ENCODE measurements at regions not wholly inside any gene's neighbourhood (a gene's known extent, or its start where the extent isn't known, plus 50 kb on each side); places are given as distances from the start of the nearest gene placed in this dataset.
"Not testable (repeated sequence)": the region's sequence is repeated elsewhere in the genome, so short reads cannot be mapped to it uniquely, and the experiment has no call there.

DNA sequence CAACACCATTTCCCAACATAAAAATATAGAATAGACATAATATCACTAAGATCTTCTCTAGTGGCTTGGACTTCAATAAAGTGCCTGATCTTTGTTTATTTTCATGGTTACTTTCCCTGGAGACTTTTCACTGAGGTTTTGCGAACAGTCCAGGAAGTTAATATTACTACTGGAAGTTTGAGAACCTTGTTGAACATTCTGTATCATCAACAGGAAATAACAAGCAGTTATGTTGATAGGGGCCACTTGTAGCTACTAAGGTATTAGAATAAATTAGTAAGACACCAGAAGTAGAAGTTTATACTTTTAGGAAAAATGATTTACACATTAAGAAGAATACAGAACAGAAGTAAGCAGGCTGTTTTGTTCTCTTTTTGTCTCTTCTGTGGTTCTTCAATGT lies 180.2 kb downstream of the TFAP2B start:
- Mint-ChIP-seq H3K9me3 (no peaks in the 10 kb centered on the region), H3K27ac (no peak overlapping the region), H3K36me3 (ENCODE audit: low read depth) (no peaks in the 10 kb centered on the region), H3K27me3 (ENCODE audit: low read depth) (no peaks in the 10 kb centered on the region), H3K4me1 (ENCODE audit: low read depth) (no peaks in the 10 kb centered on the region), H3K4me3 (no peak overlapping the region)

DNA sequence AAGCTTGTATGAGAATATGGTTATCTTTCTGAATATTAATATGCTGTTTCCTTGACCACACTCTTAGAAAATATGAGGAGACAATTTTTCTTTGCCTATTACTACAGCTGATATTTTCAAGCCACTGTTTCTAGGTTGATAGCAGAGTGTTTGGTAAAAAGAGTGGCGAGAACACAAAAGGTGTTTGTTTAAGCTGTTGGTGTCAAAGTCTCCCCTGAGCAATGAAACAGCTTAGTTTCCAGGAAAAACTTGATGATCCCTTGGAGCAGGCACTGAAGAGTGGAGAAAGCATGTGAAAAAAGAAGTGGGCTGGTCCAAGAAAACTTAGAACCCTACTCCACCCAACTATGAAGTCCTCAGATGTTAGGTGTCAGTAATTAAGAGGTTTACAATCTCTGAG lies 182.7 kb downstream of the TFAP2B start:
- Mint-ChIP-seq H3K27me3 (ENCODE audit: low read depth) (no peaks in the 10 kb centered on the region), H3K36me3 (ENCODE audit: low read depth) (no peaks in the 10 kb centered on the region), H3K9me3 (no peaks in the 10 kb centered on the region), H3K4me1 (ENCODE audit: low read depth) (no peaks in the 10 kb centered on the region), H3K27ac (no peak overlapping the region), H3K4me3 (no peak overlapping the region)

DNA sequence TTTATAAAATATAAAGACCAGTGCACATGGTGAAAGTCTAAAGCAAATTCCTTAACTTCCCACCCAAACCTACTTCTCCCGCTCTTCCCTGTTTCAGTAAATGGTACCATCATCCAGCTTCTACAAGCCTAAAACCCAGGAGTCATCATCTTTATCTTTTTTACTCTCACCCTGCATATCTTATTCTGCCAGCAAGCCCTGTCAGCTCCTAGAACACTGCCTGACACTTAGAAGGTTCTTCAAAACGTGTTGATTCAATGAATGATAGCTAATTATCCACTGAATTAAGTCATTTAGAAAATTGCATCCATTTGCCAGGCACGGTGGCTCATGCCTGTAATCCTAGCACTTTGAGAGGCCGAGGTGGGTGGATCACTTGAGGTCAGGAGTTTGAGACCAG lies 185.7 kb downstream of the TFAP2B start:
- H3K27ac Mint-ChIP-seq = no peak overlapping the region
- no peaks in the 10 kb centered on the region for H3K27me3 Mint-ChIP-seq (ENCODE audit: low read depth)
- H3K9me3 Mint-ChIP-seq = no peaks in the 10 kb centered on the region
- H3K36me3 Mint-ChIP-seq (ENCODE audit: low read depth) = no peaks in the 10 kb centered on the region
- no peaks in the 10 kb centered on the region for H3K4me1 Mint-ChIP-seq (ENCODE audit: low read depth)
- no peak overlapping the region for H3K4me3 Mint-ChIP-seq

GRCh38 chr6:51005779-51006178 lies 187.1 kb downstream of the TFAP2B start:
- Mint-ChIP-seq H3K27ac (no peak overlapping the region), H3K4me3 (no peak overlapping the region), H3K9me3 (no peaks in the 10 kb centered on the region), H3K4me1 (ENCODE audit: low read depth) (no peaks in the 10 kb centered on the region), H3K27me3 (ENCODE audit: low read depth) (no peaks in the 10 kb centered on the region), H3K36me3 (ENCODE audit: low read depth) (no peaks in the 10 kb centered on the region)

DNA sequence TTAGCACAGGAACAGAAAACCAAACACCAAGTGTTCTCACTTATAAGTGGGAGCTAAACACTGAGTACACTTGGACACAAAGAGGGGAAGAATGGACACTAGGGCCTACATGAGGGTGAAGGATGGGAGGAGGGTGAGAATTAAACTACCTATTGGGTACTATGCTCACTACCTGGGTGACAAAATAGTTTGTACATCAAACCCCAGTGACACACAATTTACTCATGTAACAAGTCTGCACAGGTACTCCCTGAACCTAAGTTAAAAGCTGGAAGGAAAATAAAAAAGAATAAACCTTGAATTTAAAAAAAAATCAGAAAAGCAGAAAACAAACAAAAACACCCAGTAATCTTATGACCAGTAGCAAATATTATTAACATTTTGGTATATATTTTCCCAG lies 188.6 kb downstream of the TFAP2B start:
- no peaks in the 10 kb centered on the region for H3K4me1 Mint-ChIP-seq (ENCODE audit: low read depth)
- no peak overlapping the region for H3K27ac Mint-ChIP-seq
- H3K36me3 Mint-ChIP-seq (ENCODE audit: low read depth) = no peaks in the 10 kb centered on the region

DNA sequence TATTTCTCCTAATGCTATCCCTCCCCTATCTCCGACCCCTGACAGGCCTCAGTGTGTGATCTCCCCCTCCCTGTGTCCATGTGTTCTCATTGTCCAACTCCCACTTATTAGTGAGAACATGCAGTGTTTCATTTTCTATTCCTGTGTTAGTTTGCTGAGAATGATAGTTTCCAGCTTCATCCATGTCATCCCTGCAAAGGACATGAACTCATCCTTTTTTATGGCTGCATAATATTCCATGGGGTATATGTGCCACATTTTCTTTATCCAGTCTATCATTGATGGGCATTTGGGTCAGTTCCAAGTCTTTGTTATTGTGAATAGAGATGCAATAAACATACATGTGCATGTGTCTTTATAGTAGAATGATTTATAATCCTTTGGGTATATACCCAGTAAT lies 190.0 kb downstream of the TFAP2B start:
- not testable (repeated sequence) for H3K27me3 Mint-ChIP-seq (ENCODE audit: low read depth); H3K4me1 Mint-ChIP-seq (ENCODE audit: low read depth); H3K9me3 Mint-ChIP-seq; H3K36me3 Mint-ChIP-seq (ENCODE audit: low read depth); H3K4me3 Mint-ChIP-seq
- H3K27ac Mint-ChIP-seq = peak overlapping the region; percentile 49

More for the DNA sequence above, 188.6 kb downstream of the TFAP2B start:
- H3K27me3 Mint-ChIP-seq (ENCODE audit: low read depth) = no peaks in the 10 kb centered on the region
- H3K4me3 Mint-ChIP-seq = no peak overlapping the region
- H3K9me3 Mint-ChIP-seq = no peaks in the 10 kb centered on the region

DNA sequence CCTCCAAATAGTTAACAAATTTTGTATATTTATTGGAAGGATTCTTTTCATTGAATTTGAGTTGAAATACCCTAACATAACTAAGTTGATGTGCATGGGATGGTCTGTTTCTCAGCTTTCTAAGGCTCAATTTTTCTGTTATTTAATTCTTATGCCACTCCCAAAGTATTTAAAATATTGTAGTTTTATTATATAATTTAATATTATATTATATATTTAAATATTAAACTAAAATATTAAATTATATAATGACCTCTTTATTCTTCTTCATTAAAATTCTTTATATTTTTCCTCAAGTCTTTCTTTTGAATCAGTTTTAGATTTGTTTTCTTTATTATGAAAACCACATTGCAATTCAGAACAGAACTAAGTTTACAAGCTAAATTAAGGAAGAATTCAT lies 194.7 kb downstream of the TFAP2B start:
- Mint-ChIP-seq H3K9me3 (no peaks in the 10 kb centered on the region), H3K4me3 (no peak overlapping the region)

DNA sequence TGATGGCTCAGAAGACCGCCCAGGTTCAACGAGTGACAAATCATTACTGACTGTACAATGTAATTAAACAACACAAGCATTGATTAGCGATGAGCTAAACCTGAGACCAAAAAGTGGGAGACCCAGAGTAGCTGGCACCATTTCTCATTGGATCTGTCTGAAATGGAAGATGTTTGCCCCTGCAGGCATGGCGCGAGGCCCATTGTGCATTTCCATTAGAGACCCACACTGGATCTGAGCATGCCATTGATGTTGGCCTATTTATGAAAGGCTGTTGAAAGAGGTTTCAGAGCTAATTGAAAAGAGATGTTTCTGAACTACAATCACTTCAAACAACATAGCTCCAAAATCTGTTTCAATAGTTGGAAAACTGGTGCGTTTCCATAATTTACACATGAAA lies 196.7 kb downstream of the TFAP2B start:
- H3K27ac Mint-ChIP-seq = no peak overlapping the region
- no peak overlapping the region for H3K4me3 Mint-ChIP-seq
- no peaks in the 10 kb centered on the region for H3K9me3 Mint-ChIP-seq
- no peaks in the 10 kb centered on the region for H3K4me1 Mint-ChIP-seq (ENCODE audit: low read depth)
- H3K36me3 Mint-ChIP-seq (ENCODE audit: low read depth) = no peaks in the 10 kb centered on the region
- no peaks in the 10 kb centered on the region for H3K27me3 Mint-ChIP-seq (ENCODE audit: low read depth)

More for the DNA sequence above, 194.7 kb downstream of the TFAP2B start:
- Mint-ChIP-seq H3K36me3 (ENCODE audit: low read depth) (no peaks in the 10 kb centered on the region), H3K4me1 (ENCODE audit: low read depth) (no peaks in the 10 kb centered on the region), H3K27ac (no peak overlapping the region), H3K27me3 (ENCODE audit: low read depth) (no peaks in the 10 kb centered on the region)

DNA sequence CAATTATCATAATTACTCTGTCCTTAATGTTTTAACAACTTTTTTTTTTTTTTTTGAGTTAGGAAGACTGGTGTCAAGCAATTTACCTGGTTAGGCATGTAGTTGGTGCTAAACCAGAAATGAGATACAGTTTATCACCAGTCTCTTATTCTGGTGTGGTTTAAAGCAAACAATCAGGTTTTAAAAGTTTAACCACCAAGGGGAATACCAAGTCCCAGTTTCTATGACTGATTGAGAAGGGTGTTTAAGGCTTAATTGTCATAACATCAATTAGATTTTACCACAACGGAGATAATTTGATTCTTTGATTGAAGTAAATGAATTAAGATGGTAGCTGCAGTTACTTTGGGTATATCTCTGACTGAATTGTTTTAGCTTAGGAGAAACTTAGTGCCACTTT lies 197.8 kb downstream of the TFAP2B start:
- H3K36me3 Mint-ChIP-seq (ENCODE audit: low read depth) = no peaks in the 10 kb centered on the region
- H3K4me1 Mint-ChIP-seq (ENCODE audit: low read depth) = no peaks in the 10 kb centered on the region

DNA sequence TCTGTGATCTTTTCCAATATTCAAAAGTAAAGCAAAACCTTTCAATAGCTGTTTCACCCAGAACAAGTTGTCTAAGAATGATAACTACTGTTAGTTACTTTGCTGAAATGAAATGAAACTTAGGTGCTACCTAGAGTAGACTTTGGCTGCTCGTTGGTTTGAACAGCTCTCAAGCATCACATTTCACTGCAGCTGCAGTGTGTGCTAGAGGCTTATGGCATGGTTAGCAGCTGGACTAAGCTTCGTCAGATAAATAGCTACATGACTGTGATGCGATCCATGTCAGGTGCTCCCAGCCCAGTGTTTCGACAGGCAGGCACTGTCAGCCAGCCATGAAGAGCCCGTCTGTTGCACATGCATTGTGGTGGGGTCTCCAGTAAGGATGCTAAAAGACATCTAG lies 201.1 kb downstream of the TFAP2B start:
- H3K4me1 Mint-ChIP-seq (ENCODE audit: low read depth) = no peaks in the 10 kb centered on the region
- no peaks in the 10 kb centered on the region for H3K27me3 Mint-ChIP-seq (ENCODE audit: low read depth)
- H3K9me3 Mint-ChIP-seq = no peaks in the 10 kb centered on the region
- H3K27ac Mint-ChIP-seq = no peak overlapping the region
- no peak overlapping the region for H3K4me3 Mint-ChIP-seq
- no peaks in the 10 kb centered on the region for H3K36me3 Mint-ChIP-seq (ENCODE audit: low read depth)

More for the DNA sequence above, 197.8 kb downstream of the TFAP2B start:
- Mint-ChIP-seq H3K27ac (no peak overlapping the region), H3K4me3 (no peak overlapping the region), H3K9me3 (no peaks in the 10 kb centered on the region), H3K27me3 (ENCODE audit: low read depth) (no peaks in the 10 kb centered on the region)

- Mint-ChIP-seq H3K4me1 (ENCODE audit: low read depth) (no peaks in the 10 kb centered on the region), H3K36me3 (ENCODE audit: low read depth) (no peaks in the 10 kb centered on the region), H3K27me3 (ENCODE audit: low read depth) (no peaks in the 10 kb centered on the region), H3K27ac (no peak overlapping the region), H3K4me3 (no peak overlapping the region), H3K9me3 (no peaks in the 10 kb centered on the region)
Observed at GRCh38 chr6:51021171-51021570, 202.5 kb downstream of the TFAP2B start.

DNA sequence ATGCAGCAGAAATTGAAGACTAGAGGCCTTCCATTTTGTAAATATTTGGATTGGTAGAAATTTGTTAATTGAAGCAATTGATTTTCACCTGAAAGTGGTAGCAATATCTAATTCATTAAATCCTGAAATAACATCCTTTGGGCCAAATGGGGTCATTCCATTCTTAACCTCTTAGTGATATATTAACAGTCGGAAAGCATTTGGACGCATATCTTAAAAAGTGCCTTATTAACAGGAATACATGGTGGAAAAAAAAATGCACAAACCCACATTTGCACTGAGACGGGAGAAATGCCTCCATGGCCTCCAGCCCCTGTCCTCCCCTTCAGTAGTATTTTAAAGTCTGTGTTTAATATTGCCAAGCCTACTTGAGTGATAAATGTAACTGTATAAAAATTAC lies 205.5 kb downstream of the TFAP2B start:
- Mint-ChIP-seq H3K27me3 (ENCODE audit: low read depth) (no peaks in the 10 kb centered on the region), H3K9me3 (no peaks in the 10 kb centered on the region), H3K4me1 (ENCODE audit: low read depth) (no peaks in the 10 kb centered on the region), H3K4me3 (no peak overlapping the region), H3K27ac (no peak overlapping the region), H3K36me3 (ENCODE audit: low read depth) (no peaks in the 10 kb centered on the region)

DNA sequence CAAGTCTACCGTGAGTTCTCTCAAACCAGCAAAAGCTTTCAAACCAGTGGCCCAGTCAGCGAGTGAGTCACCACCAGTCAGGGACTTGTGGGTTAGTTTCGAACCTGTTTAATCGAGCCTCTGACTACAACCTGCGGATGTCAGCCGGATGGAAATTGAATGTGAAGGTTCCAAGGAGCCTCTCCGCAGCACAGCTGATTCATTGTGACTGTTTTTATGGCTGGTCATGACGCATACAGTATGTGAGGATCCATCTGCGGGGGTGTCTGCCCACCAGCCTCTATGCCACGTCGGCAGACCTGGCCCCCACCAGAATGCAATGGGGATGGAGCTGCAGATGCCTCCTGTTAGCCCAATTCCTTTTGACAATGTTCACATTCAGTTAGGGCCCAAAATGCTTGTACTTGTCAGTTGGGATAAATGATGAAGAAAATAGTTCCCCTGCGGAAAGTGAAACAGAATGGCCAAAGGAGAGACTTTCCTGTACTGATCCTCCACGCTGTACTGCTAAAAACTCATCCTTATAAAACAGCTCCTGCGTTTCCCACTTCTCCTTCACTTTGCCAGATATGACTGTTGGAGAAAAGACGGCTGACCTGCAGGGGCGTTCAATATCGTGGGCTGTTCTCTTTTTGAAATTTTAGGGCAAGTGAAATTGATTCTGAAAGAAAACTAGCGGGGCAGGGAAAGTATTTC lies 206.6 kb downstream of the TFAP2B start:
- no peaks in the 10 kb centered on the region for H3K27me3 Mint-ChIP-seq (ENCODE audit: low read depth)
- H3K9me3 Mint-ChIP-seq = no peaks in the 10 kb centered on the region
- no peak overlapping the region for H3K27ac Mint-ChIP-seq
- no peak overlapping the region for H3K4me3 Mint-ChIP-seq
- H3K4me1 Mint-ChIP-seq (ENCODE audit: low read depth) = no peaks in the 10 kb centered on the region
- H3K36me3 Mint-ChIP-seq (ENCODE audit: low read depth) = no peaks in the 10 kb centered on the region

DNA sequence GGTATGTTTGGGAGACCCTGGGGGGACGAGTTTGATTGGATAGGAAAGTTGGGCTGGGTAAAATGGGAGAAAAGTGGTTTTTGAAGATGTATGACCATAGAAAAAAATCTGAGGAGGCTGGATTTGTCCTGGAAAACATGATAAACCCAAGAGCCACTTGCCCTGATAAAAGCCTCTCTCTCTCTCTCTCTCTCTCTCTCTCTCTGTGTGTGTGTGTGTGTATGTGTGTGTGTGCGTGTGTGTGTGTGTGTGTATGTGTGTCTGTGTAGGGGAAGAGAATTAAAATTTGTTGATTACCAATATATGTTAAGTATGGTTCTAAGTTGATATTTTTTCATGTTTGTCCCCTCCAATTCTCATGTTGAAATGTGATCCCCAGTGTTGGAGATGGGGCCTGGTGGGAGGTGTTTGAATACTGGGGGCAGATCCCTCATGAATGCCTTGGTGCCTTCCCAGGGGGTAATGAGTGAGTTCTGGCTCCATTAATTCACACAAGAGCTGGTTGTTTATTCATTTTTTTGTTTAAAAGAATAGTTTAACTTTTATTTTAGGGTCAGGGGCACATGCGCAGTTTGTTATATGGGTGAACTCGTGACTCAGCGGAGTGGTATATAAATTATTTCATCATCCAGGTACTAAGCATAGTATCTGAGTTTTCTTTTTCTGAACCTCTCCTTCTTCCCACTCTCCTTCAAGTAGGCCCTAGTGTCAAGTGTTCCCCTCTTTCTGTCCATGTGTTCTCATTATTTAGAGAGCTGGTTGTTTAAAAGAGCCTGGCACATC lies 208.8 kb downstream of the TFAP2B start:
- Mint-ChIP-seq H3K4me1 (ENCODE audit: low read depth) (no peaks in the 10 kb centered on the region), H3K9me3 (no peaks in the 10 kb centered on the region), H3K27me3 (ENCODE audit: low read depth) (no peaks in the 10 kb centered on the region), H3K27ac (no peak overlapping the region), H3K36me3 (ENCODE audit: low read depth) (no peaks in the 10 kb centered on the region), H3K4me3 (no peak overlapping the region)

GRCh38 chr6:51028276-51028675 lies 209.6 kb downstream of the TFAP2B start:
- no peak overlapping the region for H3K27ac Mint-ChIP-seq
- no peaks in the 10 kb centered on the region for H3K27me3 Mint-ChIP-seq (ENCODE audit: low read depth)
- no peaks in the 10 kb centered on the region for H3K36me3 Mint-ChIP-seq (ENCODE audit: low read depth)
- H3K4me3 Mint-ChIP-seq = no peak overlapping the region
- no peaks in the 10 kb centered on the region for H3K4me1 Mint-ChIP-seq (ENCODE audit: low read depth)
- no peaks in the 10 kb centered on the region for H3K9me3 Mint-ChIP-seq
